DND-41 (cell line): ENCODE measurements at regions not wholly inside any gene's neighbourhood (a gene's known extent, or its start where the extent isn't known, plus 50 kb on each side); places are given as distances from the start of the nearest gene placed in this dataset.
A peak's percentile ranks its signal among the peaks of the same experiment; 100 is the strongest.

Experiments used
- CTCF ChIP-seq: IDR thresholded peaks from 2 replicates; pipeline ENCODE4 v1.5.1; 2012; ENCODE audit warnings: borderline replicate concordance, low read length, moderate library complexity, mild to moderate bottlenecking; ENCODE audit not compliant: poor library complexity, severe bottlenecking; ENCODE audit errors: extremely low read depth
- EZH2 ChIP-seq: IDR thresholded peaks from 3 replicates; pipeline ENCODE4 v1.6.1; 2012; ENCODE audit warnings: borderline replicate concordance, low read depth, mild to moderate bottlenecking, moderate library complexity, low read length, inconsistent platforms; ENCODE audit not compliant: severe bottlenecking

- TF ChIP-seq EZH2 = no peak
- TF ChIP-seq CTCF = peak; percentile 5
Measured at GRCh38 chr7:142523821-142524460, 225.3 kb upstream of the PRSS1 start.
